Neuron (in vitro differentiated cells): ENCODE measurements at regions not wholly inside any gene's neighbourhood (a gene's known extent, or its start where the extent isn't known, plus 50 kb on each side); places are given as distances from the start of the nearest gene placed in this dataset.
"Not testable (repeated sequence)": the region's sequence is repeated elsewhere in the genome, so short reads cannot be mapped to it uniquely, and the experiment has no call there.

Experiments
- H2AFZ ChIP-seq: one replicate; pipeline ENCODE4 v1.6.1; 2013; ENCODE audit warnings: low read depth, mild to moderate bottlenecking, inconsistent platforms, low read length, moderate library complexity
- H3K27me3 ChIP-seq: one replicate; pipeline ENCODE4 v1.6.1; 2013; ENCODE audit warnings: low read length; ENCODE audit not compliant: insufficient read depth
- H3K36me3 ChIP-seq: one replicate; pipeline ENCODE4 v1.6.1; 2013; ENCODE audit warnings: low read length; ENCODE audit not compliant: insufficient read depth
- H3K4me1 ChIP-seq: one replicate; pipeline ENCODE4 v1.6.1; 2013; ENCODE audit warnings: low read length; ENCODE audit not compliant: insufficient read depth
- H3K4me3 ChIP-seq: 2 replicates; pipeline ENCODE4 v1.5.1; 2013; ENCODE audit warnings: mild to moderate bottlenecking, low read length, moderate library complexity
- H3K9me3 ChIP-seq: one replicate; pipeline ENCODE4 v1.6.1; 2013; ENCODE audit warnings: low read length

DNA sequence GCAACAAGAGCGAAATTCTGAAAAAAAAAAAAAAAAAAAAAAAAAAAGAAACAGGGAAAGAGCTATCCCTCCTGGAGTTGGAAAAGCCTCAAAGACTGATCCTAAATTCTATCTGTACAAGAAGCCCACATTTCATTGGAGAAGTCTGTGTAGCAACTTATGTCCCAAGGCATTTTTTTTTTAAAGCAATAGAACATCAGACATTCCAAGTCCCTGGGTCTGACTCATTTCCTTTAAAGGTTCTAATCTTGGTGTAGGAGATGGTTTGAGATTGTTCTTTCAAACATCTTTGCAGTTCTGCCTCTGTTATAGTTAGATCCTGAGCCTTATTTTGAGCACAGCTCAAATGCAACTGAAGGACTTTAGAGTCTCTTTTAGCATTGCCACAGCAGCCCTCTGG is 706.5 kb upstream of the MIR17HG start:
- H2AFZ ChIP-seq = no peak overlapping the region
- H3K27me3 ChIP-seq = no peaks in the 10 kb centered on the region
- no peaks in the 10 kb centered on the region for H3K4me1 ChIP-seq
- H3K4me3 ChIP-seq = no peak overlapping the region
- H3K9me3 ChIP-seq = peaks cover 2% of the 10 kb centered on the region
- H3K36me3 ChIP-seq = no peaks in the 10 kb centered on the region

DNA sequence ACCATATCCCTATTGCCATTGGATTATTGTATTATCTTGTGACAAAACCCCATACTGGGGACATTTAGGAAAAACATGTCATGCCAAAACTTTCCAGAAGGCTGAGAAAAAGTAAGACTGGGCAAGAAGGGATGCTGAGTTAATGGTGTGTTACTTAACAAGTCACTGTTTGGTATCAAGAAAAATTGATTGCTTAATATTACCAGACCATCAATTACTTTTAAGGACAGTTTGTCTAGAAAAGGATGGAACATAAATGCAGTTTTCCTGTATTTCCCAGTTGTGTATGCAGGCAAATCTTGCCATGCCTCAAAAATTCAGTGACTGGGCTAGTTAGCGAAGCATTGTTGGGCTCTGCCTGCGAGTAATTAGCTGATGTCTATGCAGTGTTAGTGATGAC is 705.6 kb upstream of the MIR17HG start:
- Histone ChIP-seq H3K9me3 (peaks cover 2% of the 10 kb centered on the region), H3K4me3 (no peak overlapping the region), H3K4me1 (no peaks in the 10 kb centered on the region), H2AFZ (no peak overlapping the region), H3K36me3 (no peaks in the 10 kb centered on the region), H3K27me3 (no peaks in the 10 kb centered on the region)

DNA sequence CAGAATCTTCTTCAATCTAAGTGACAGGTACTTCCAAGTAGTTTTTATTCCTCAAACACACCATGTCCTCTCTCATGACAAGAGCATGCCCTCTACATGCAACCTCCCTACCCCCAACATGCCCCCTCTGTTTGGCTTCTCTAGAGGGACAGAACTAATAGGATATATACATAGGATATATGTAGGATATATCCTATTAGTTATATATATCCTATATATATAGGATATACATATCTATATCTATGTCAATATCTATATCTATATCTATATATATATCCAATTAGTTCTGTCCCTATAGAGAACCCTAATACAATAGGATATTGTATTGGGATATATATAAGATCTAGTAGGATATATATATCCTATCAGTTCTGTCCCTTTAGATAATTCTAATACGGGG is 701.9 kb upstream of the MIR17HG start:
- Histone ChIP-seq H2AFZ (no peak overlapping the region), H3K4me1 (no peaks in the 10 kb centered on the region), H3K27me3 (no peaks in the 10 kb centered on the region), H3K4me3 (no peak overlapping the region), H3K9me3 (peaks cover 2% of the 10 kb centered on the region), H3K36me3 (no peaks in the 10 kb centered on the region)

GRCh38 chr13:90648497-90648896 is 699.0 kb upstream of the MIR17HG start:
- peaks cover 7% of the 10 kb centered on the region for H3K9me3 ChIP-seq
- no peak overlapping the region for H2AFZ ChIP-seq
- H3K4me3 ChIP-seq = no peak overlapping the region
- H3K36me3 ChIP-seq = no peaks in the 10 kb centered on the region
- no peaks in the 10 kb centered on the region for H3K4me1 ChIP-seq
- H3K27me3 ChIP-seq = no peaks in the 10 kb centered on the region

DNA sequence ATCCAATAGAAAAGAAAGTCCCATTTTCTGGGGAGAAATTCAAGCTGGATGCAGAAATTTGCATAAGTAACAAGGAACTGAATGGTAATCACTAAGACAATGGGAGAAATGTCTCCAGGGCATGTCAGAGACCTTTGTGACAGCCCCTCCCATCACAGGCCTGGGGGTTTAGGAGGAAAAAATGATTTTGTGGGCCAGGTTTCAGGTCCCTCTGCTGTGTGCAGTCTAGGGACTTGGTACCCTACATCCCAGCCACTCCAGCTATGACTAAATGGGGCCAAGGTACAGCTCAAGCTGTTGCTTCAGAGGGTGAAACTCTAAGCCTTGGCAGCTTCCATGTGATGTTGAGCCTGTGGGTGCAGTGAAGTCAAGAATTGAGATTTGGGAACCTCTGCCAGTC is 695.5 kb upstream of the MIR17HG start:
- H3K4me3 ChIP-seq = no peak overlapping the region
- H2AFZ ChIP-seq = no peak overlapping the region

GRCh38 chr13:90654970-90655369 is 692.5 kb upstream of the MIR17HG start:
- Histone ChIP-seq H3K36me3 (no peaks in the 10 kb centered on the region), H3K27me3 (no peaks in the 10 kb centered on the region), H3K4me1 (no peaks in the 10 kb centered on the region), H3K9me3 (peaks cover 6% of the 10 kb centered on the region), H3K4me3 (no peak overlapping the region), H2AFZ (no peak overlapping the region)

More for the DNA sequence above, 695.5 kb upstream of the MIR17HG start:
- H3K4me1 ChIP-seq = no peaks in the 10 kb centered on the region
- H3K9me3 ChIP-seq = peaks cover 6% of the 10 kb centered on the region
- H3K27me3 ChIP-seq = no peaks in the 10 kb centered on the region
- H3K36me3 ChIP-seq = no peaks in the 10 kb centered on the region

DNA sequence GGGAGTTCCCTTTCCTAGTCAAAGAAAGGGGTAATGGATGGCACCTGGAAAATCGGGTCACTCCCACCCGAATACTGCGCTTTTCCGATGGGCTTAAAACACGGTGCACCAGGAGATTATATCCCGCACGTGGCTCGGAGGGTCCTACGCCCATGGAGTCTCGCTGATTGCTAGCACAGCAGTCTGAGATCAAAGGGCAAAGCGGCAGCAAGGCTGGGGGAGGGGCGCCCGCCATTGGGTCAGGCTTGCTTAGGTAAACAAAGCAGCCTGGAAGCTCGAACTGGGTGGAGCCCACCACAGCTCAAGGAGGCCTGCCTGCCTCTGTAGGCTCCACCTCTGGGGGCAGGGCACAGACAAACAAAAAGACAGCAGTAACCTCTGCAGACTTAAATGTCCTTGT is 683.3 kb upstream of the MIR17HG start:
- not testable (repeated sequence) for H3K4me1 ChIP-seq, H3K4me3 ChIP-seq, H3K27me3 ChIP-seq, H2AFZ ChIP-seq, H3K36me3 ChIP-seq, H3K9me3 ChIP-seq

GRCh38 chr13:90673746-90674145 is 673.7 kb upstream of the MIR17HG start:
- no peaks in the 10 kb centered on the region for H3K36me3 ChIP-seq
- no peak overlapping the region for H2AFZ ChIP-seq
- H3K9me3 ChIP-seq = no peaks in the 10 kb centered on the region
- H3K4me3 ChIP-seq = no peak overlapping the region
- H3K4me1 ChIP-seq = peaks cover 27% of the 10 kb centered on the region
- H3K27me3 ChIP-seq = no peaks in the 10 kb centered on the region

GRCh38 chr13:90675129-90675528 is 672.4 kb upstream of the MIR17HG start:
- Histone ChIP-seq H3K4me3 (no peak overlapping the region), H3K27me3 (no peaks in the 10 kb centered on the region), H3K4me1 (peaks cover 27% of the 10 kb centered on the region), H3K36me3 (no peaks in the 10 kb centered on the region), H3K9me3 (no peaks in the 10 kb centered on the region), H2AFZ (no peak overlapping the region)

DNA sequence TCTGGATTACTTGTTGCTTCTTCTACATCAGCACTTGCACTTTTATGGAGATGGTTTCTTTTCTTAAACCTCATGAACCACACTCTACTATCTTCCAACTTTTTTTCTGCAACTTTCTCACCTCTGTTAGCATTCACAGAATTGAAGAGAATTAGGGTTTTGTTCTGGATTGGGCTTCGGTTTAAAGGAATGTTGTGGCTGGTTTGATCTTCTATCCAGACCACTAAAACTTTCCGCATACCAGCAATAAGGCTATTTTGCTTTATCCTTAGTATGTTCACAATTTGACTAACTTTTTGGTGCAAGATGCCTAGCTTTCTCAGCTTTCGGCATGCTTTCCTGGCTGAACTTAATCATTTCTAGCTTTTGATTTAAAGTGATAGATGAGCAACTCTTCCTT is 666.7 kb upstream of the MIR17HG start:
- Histone ChIP-seq H3K36me3 (no peaks in the 10 kb centered on the region), H3K9me3 (no peaks in the 10 kb centered on the region), H3K27me3 (no peaks in the 10 kb centered on the region), H3K4me3 (no peak overlapping the region), H3K4me1 (peaks cover 11% of the 10 kb centered on the region), H2AFZ (no peak overlapping the region)

- Histone ChIP-seq H3K9me3 (no peaks in the 10 kb centered on the region), H3K4me3 (no peak overlapping the region), H3K36me3 (no peaks in the 10 kb centered on the region), H2AFZ (no peak overlapping the region), H3K4me1 (no peaks in the 10 kb centered on the region), H3K27me3 (no peaks in the 10 kb centered on the region)
These were observed 663.8 kb upstream of the MIR17HG start for GRCh38 chr13:90683711-90684131.

- no peaks in the 10 kb centered on the region for H3K27me3 ChIP-seq
- H2AFZ ChIP-seq = no peak overlapping the region
- H3K4me3 ChIP-seq = no peak overlapping the region
- no peaks in the 10 kb centered on the region for H3K9me3 ChIP-seq
- no peaks in the 10 kb centered on the region for H3K36me3 ChIP-seq
- no peaks in the 10 kb centered on the region for H3K4me1 ChIP-seq
These were observed 661.0 kb upstream of the MIR17HG start for GRCh38 chr13:90686442-90686841.

GRCh38 chr13:90689111-90689510 is 658.4 kb upstream of the MIR17HG start:
- Histone ChIP-seq H3K4me3 (no peak overlapping the region), H3K4me1 (no peaks in the 10 kb centered on the region), H3K36me3 (no peaks in the 10 kb centered on the region), H3K9me3 (no peaks in the 10 kb centered on the region), H3K27me3 (no peaks in the 10 kb centered on the region), H2AFZ (no peak overlapping the region)

- no peak overlapping the region for H3K4me3 ChIP-seq
- no peaks in the 10 kb centered on the region for H3K36me3 ChIP-seq
- H3K9me3 ChIP-seq = no peaks in the 10 kb centered on the region
- no peak overlapping the region for H2AFZ ChIP-seq
- H3K27me3 ChIP-seq = no peaks in the 10 kb centered on the region
- no peaks in the 10 kb centered on the region for H3K4me1 ChIP-seq
These were observed 656.9 kb upstream of the MIR17HG start for GRCh38 chr13:90690458-90691080.
